HEK293 (cell line): ENCODE measurements at regions not wholly inside any gene's neighbourhood (a gene's known extent, or its start where the extent isn't known, plus 50 kb on each side); places are given as distances from the start of the nearest gene placed in this dataset.

Experiments used
- CTCF ChIA-PET: fragments of 350-600 bp; formaldehyde crosslinking; extraction: SDS; loops from one replicate; lab custom pipeline; 2021; ENCODE audit warnings: antibody characterized with exemption; lab: Yijun Ruan, JAX
- POLR2A ChIA-PET: fragments of 300-600 bp; formaldehyde crosslinking; extraction: SDS; loops from one replicate; lab custom pipeline; 2020; ENCODE audit warnings: antibody characterized with exemption, inconsistent platforms; lab: Yijun Ruan, JAX
- H3K27ac ChIP-seq: fragments of 200-500 bp; sonication (Bioruptor generic); 2 replicates; pipeline ENCODE4 v1.5.1; 2014; ENCODE audit warnings: low read depth, low read length, control low read depth, inconsistent platforms; ENCODE audit errors: extremely low read depth
- H3K36me3 ChIP-seq, 2 experiments: fragments of 200-500 bp in 1 of 2; sonication (Bioruptor generic) in 1 of 2; 1 replicate in 1 of 2; 2 replicates in 1 of 2; pipeline ENCODE4 v1.5.1; 2014 to 2017; ENCODE audit warnings: inconsistent platforms in 2 of 2, low read length in 2 of 2; ENCODE audit not compliant: control insufficient read depth in 2 of 2, insufficient read depth in 1 of 2
- H3K4me1 ChIP-seq: fragments of 200-500 bp; sonication (Bioruptor generic); 2 replicates; pipeline ENCODE4 v1.5.1; 2014; ENCODE audit warnings: mild to moderate bottlenecking, low read length, inconsistent platforms; ENCODE audit not compliant: control insufficient read depth, insufficient read depth
- H3K4me3 ChIP-seq: 2 replicates; pipeline ENCODE4 v1.5.1; 2011; ENCODE audit warnings: low read depth, mild to moderate bottlenecking, control low read depth, low read length, moderate library complexity
- H3K9me3 ChIP-seq: fragments of 200-500 bp; sonication (Bioruptor generic); 2 replicates; pipeline ENCODE4 v1.5.1; 2014; ENCODE audit warnings: low read depth, low read length, inconsistent platforms; ENCODE audit not compliant: control insufficient read depth, insufficient read depth
- BCL11B ChIP-seq: fragments of 450-650 bp; formaldehyde crosslinking; IDR thresholded peaks from 2 replicates; pipeline ENCODE4 v1.5.1; 2016; ENCODE audit warnings: low read depth, missing biosample characterization, missing genetic modification characterization
- GLI4 ChIP-seq: fragments of 450-650 bp; formaldehyde crosslinking; IDR thresholded peaks from 2 replicates; pipeline ENCODE4 v1.5.1; 2016; ENCODE audit warnings: missing biosample characterization, missing genetic modification characterization
- IKZF3 ChIP-seq: fragments of 450-650 bp; IDR thresholded peaks from 2 replicates; pipeline ENCODE4 v1.5.0; 2018; ENCODE audit warnings: missing biosample characterization, mild to moderate bottlenecking, missing genetic modification characterization, moderate library complexity
- KLF16 ChIP-seq: fragments of 450-650 bp; formaldehyde crosslinking; IDR thresholded peaks from 2 replicates; pipeline ENCODE4 v1.5.1; 2017; ENCODE audit warnings: missing biosample characterization, missing genetic modification characterization
- KLF7 ChIP-seq: fragments of 450-650 bp; formaldehyde crosslinking; IDR thresholded peaks from 2 replicates; pipeline ENCODE4 v1.5.1; 2016; ENCODE audit warnings: missing biosample characterization, missing genetic modification characterization, borderline replicate concordance
- MYNN ChIP-seq: fragments of 450-650 bp; formaldehyde crosslinking; IDR thresholded peaks from 2 replicates; pipeline ENCODE4 v1.5.1; 2016; ENCODE audit warnings: missing biosample characterization, missing genetic modification characterization, borderline replicate concordance
- OVOL3 ChIP-seq: fragments of 450-650 bp; formaldehyde crosslinking; IDR thresholded peaks from 2 replicates; pipeline ENCODE4 v1.5.1; 2016; ENCODE audit warnings: missing biosample characterization, missing genetic modification characterization
- SP7 ChIP-seq: fragments of 450-650 bp; formaldehyde crosslinking; IDR thresholded peaks from 2 replicates; pipeline ENCODE4 v1.5.1; 2016; ENCODE audit warnings: missing biosample characterization, missing genetic modification characterization
- TCF7L2 ChIP-seq: IDR thresholded peaks from 2 replicates; pipeline ENCODE4 v1.6.1; 2011; ENCODE audit warnings: low read depth, mild to moderate bottlenecking, inconsistent platforms, low read length, moderate library complexity, borderline replicate concordance
- YY1 ChIP-seq: fragments of 450-650 bp; formaldehyde crosslinking; IDR thresholded peaks from 2 replicates; pipeline ENCODE4 v1.5.1; 2018; ENCODE audit warnings: missing biosample characterization, missing genetic modification characterization
- ZBTB1 ChIP-seq: fragments of 450-650 bp; formaldehyde crosslinking; IDR thresholded peaks from 2 replicates; pipeline ENCODE4 v1.5.1; 2016; ENCODE audit warnings: missing biosample characterization, missing genetic modification characterization
- ZBTB10 ChIP-seq: fragments of 450-650 bp; formaldehyde crosslinking; IDR thresholded peaks from 2 replicates; pipeline ENCODE4 v1.5.1; 2016; ENCODE audit warnings: missing biosample characterization, missing genetic modification characterization
- ZBTB26 ChIP-seq: fragments of 450-650 bp; formaldehyde crosslinking; optimal IDR thresholded peaks from 2 replicates; pipeline ENCODE3; 2016; ENCODE audit warnings: missing biosample characterization, mild to moderate bottlenecking, missing genetic modification characterization
- ZFP37 ChIP-seq: fragments of 450-650 bp; formaldehyde crosslinking; IDR thresholded peaks from 2 replicates; pipeline ENCODE4 v1.5.1; 2016; ENCODE audit warnings: missing biosample characterization, missing genetic modification characterization
- ZFP41 ChIP-seq: fragments of 450-650 bp; formaldehyde crosslinking; IDR thresholded peaks from 2 replicates; pipeline ENCODE4 v1.5.1; 2016; ENCODE audit warnings: missing biosample characterization, missing genetic modification characterization, borderline replicate concordance
- ZNF169 ChIP-seq: fragments of 450-650 bp; formaldehyde crosslinking; IDR thresholded peaks from 2 replicates; pipeline ENCODE4 v1.5.1; 2016; ENCODE audit warnings: missing biosample characterization, missing genetic modification characterization
- ZNF544 ChIP-seq: fragments of 450-650 bp; formaldehyde crosslinking; IDR thresholded peaks from 2 replicates; pipeline ENCODE4 v1.5.0; 2017; ENCODE audit warnings: missing biosample characterization, missing genetic modification characterization
- ZNF561 ChIP-seq: fragments of 450-650 bp; IDR thresholded peaks from 2 replicates; pipeline ENCODE4 v1.5.1; 2018; ENCODE audit warnings: missing biosample characterization, missing genetic modification characterization, borderline replicate concordance
- ZNF610 ChIP-seq: fragments of 450-650 bp; formaldehyde crosslinking; IDR thresholded peaks from 2 replicates; pipeline ENCODE4 v1.5.1; 2016; ENCODE audit warnings: missing biosample characterization, missing genetic modification characterization, borderline replicate concordance
- ZNF623 ChIP-seq: fragments of 450-650 bp; formaldehyde crosslinking; IDR thresholded peaks from 2 replicates; pipeline ENCODE4 v1.5.1; 2016; ENCODE audit warnings: missing biosample characterization, missing genetic modification characterization
- ZNF629 ChIP-seq: fragments of 450-650 bp; formaldehyde crosslinking; IDR thresholded peaks from 2 replicates; pipeline ENCODE4 v1.5.1; 2017; ENCODE audit warnings: missing biosample characterization, missing genetic modification characterization
- ZNF670 ChIP-seq: fragments of 450-650 bp; formaldehyde crosslinking; IDR thresholded peaks from 2 replicates; pipeline ENCODE4 v1.5.1; 2016; ENCODE audit warnings: missing biosample characterization, missing genetic modification characterization, low read depth
- ZNF677 ChIP-seq: fragments of 450-650 bp; IDR thresholded peaks from 2 replicates; pipeline ENCODE4 v1.5.0; 2018; ENCODE audit warnings: missing biosample characterization, mild to moderate bottlenecking, missing genetic modification characterization, moderate library complexity
- ZNF768 ChIP-seq: fragments of 450-650 bp; formaldehyde crosslinking; IDR thresholded peaks from 2 replicates; pipeline ENCODE4 v1.5.1; 2018; ENCODE audit warnings: missing biosample characterization, mild to moderate bottlenecking, missing genetic modification characterization
- TF ChIP-seq, protein P1 (sequence below): fragments of 450-650 bp; formaldehyde crosslinking; IDR thresholded peaks from 2 replicates; pipeline ENCODE4 v1.5.1; 2016; ENCODE audit warnings: missing biosample characterization, missing genetic modification characterization
- TF ChIP-seq, protein P2 (sequence below): fragments of 450-650 bp; formaldehyde crosslinking; conservative IDR thresholded peaks from 2 replicates; pipeline ENCODE4 v1.5.1; 2016; ENCODE audit warnings: low read depth, missing biosample characterization, missing genetic modification characterization

- no peak for TF ChIP-seq MYNN (tag by site-specific recombination)
- no peak for TF ChIP-seq GLI4
- TF ChIP-seq ZNF670 (tag by site-specific recombination) = no peak
- no peak for TF ChIP-seq SP7 (tag by site-specific recombination)
- no peak for TF ChIP-seq KLF16
- no peak for TF ChIP-seq ZNF629 (tag by site-specific recombination)
- no peak for TF ChIP-seq ZBTB10 (tag by site-specific recombination)
These were observed 432.7 kb downstream of the ZNF521 start (continued) for GRCh38 chr18:24919181-24919797.

- H3K27ac ChIP-seq = no peak overlapping the region
- no peak overlapping the region for H3K4me3 ChIP-seq
- H3K9me3 ChIP-seq = no peaks in the 10 kb centered on the region
- POLR2A ChIA-PET = no interaction called here
- no peak for TF ChIP-seq ZNF768 (tag by site-specific recombination)
- no peak for TF ChIP-seq ZNF169 (tag by site-specific recombination)
- no peak for TF ChIP-seq ZBTB26 (tag by site-specific recombination)
- no peak for TF ChIP-seq ZBTB1 (tag by site-specific recombination)
- TF ChIP-seq OVOL3 = no peak
- TF ChIP-seq IKZF3 (tag by site-specific recombination) = no peak
- no peak for TF ChIP-seq ZNF610 (tag by site-specific recombination)
- no peak for TF ChIP-seq ZNF623 (tag by site-specific recombination)
- no peak for TF ChIP-seq BCL11B (tag by site-specific recombination)
- TF ChIP-seq KLF7 (tag by site-specific recombination) = no peak
- TF ChIP-seq ZNF544 (tag by site-specific recombination) = no peak
- TF ChIP-seq ZNF561 (tag by site-specific recombination) = no peak
- no peak for TF ChIP-seq ZFP37 (tag by site-specific recombination)
- TF ChIP-seq, protein P1, sequence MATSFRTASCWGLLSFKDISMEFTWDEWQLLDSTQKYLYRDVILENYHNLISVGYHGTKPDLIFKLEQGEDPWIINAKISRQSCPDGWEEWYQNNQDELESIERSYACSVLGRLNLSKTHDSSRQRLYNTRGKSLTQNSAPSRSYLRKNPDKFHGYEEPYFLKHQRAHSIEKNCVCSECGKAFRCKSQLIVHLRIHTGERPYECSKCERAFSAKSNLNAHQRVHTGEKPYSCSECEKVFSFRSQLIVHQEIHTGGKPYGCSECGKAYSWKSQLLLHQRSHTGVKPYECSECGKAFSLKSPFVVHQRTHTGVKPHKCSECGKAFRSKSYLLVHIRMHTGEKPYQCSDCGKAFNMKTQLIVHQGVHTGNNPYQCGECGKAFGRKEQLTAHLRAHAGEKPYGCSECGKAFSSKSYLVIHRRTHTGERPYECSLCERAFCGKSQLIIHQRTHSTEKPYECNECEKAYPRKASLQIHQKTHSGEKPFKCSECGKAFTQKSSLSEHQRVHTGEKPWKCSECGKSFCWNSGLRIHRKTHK = no peak
- no peak for TF ChIP-seq TCF7L2
- no peak for TF ChIP-seq YY1
- no peak for TF ChIP-seq ZNF677 (tag by site-specific recombination)
- TF ChIP-seq, protein P2, sequence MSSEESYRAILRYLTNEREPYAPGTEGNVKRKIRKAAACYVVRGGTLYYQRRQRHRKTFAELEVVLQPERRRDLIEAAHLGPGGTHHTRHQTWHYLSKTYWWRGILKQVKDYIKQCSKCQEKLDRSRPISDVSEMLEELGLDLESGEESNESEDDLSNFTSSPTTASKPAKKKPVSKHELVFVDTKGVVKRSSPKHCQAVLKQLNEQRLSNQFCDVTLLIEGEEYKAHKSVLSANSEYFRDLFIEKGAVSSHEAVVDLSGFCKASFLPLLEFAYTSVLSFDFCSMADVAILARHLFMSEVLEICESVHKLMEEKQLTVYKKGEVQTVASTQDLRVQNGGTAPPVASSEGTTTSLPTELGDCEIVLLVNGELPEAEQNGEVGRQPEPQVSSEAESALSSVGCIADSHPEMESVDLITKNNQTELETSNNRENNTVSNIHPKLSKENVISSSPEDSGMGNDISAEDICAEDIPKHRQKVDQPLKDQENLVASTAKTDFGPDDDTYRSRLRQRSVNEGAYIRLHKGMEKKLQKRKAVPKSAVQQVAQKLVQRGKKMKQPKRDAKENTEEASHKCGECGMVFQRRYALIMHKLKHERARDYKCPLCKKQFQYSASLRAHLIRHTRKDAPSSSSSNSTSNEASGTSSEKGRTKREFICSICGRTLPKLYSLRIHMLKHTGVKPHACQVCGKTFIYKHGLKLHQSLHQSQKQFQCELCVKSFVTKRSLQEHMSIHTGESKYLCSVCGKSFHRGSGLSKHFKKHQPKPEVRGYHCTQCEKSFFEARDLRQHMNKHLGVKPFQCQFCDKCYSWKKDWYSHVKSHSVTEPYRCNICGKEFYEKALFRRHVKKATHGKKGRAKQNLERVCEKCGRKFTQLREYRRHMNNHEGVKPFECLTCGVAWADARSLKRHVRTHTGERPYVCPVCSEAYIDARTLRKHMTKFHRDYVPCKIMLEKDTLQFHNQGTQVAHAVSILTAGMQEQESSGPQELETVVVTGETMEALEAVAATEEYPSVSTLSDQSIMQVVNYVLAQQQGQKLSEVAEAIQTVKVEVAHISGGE (tag by site-specific recombination) = no peak
- TF ChIP-seq ZFP41 (tag by site-specific recombination) = no peak
- TF ChIP-seq, all 188 proteins: peak for 0
- CTCF ChIA-PET = no interaction called here
- no peaks in the 10 kb centered on the region for H3K36me3 ChIP-seq
- H3K4me1 ChIP-seq = no peaks in the 10 kb centered on the region
These were observed 429.5 kb downstream of the ZNF521 start for GRCh38 chr18:24922491-24922890.
